ENCODE measurements at regions not wholly inside any gene's neighbourhood (a gene's known extent, or its start where the extent isn't known, plus 50 kb on each side); places are given as distances from the start of the nearest gene placed in this dataset.

- FAIRE-seq: no peak
These were observed 522.6 kb downstream of the BNC2 start for GRCh38 chr9:16347886-16348285.

GRCh38 chr9:16348531-16348930, 521.9 kb downstream of the BNC2 start:
- FAIRE-seq: no peak

GRCh38 chr9:16352251-16352650, 518.2 kb downstream of the BNC2 start:
- FAIRE-seq: no peak

- no peak for FAIRE-seq
These were observed 517.6 kb downstream of the BNC2 start for GRCh38 chr9:16352791-16353401.

GRCh38 chr9:16356196-16356765, 514.2 kb downstream of the BNC2 start:
- no peak for FAIRE-seq

GRCh38 chr9:16357828-16358227, 512.6 kb downstream of the BNC2 start:
- no peak for FAIRE-seq

GRCh38 chr9:16358751-16359150, 511.7 kb downstream of the BNC2 start:
- FAIRE-seq: no peak
